ENCODE measurements at regions not wholly inside any gene's neighbourhood (a gene's known extent, or its start where the extent isn't known, plus 50 kb on each side); places are given as distances from the start of the nearest gene placed in this dataset.

DNA sequence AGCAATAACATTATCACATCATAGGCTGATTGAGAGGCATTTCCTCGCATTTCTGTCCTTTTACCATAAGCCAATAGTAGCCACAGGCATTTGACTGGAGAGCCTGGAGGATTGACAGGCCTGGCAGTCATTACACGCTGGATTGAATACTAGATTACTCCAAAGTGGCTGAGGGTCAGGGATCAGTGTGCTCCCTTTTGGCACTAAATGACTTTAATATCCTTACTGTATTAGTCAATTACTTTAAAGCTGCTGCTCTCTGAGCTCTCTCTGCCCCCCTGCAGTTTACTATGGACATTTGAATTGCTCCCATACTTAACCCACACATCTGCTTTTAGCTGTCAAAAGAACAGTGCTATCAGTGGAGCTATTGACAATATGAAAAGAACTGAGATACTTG is 302.0 kb downstream of the TFEC start:
- ATAC-seq = no peak

DNA sequence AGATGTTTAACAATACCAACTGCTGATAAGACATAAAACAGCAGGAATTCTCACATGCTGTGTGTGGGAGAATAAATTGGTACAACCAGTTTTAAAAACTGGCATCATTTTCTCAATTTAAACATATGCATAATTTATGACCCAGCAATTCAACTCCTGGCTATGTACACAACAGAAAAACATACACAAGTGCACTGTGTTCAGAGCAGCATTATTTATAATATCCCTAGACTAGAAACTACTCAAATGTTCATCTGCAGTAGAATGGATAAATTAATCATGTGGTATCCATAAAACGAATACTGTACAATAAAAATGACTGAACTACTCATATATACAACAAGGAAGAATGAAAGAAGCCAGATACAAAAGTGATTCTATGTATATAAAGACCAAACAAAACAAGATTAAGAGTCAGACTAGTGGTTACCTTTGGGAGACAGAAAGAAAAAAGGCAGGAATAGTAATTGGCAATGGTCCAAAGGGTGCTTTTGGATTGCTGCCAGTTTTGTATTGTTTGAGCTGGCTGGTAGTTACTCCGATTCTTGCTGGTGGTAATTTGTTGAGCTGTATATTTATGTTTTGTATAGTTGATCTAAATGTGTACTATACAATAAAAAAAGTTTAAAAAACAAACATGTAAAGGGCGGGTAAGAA is 306.0 kb downstream of the TFEC start:
- Histone ChIP-seq H3K27me3 (no peaks in the 10 kb centered on the region), H3K27ac (no peak overlapping the region), H3K4me3 (no peak overlapping the region), H3K4me1 (no peaks in the 10 kb centered on the region), H3K9me3 (no peaks in the 10 kb centered on the region), H3K36me3 (no peaks in the 10 kb centered on the region)
- intact Hi-C loops (cut with DNase I) = loop anchor here in 1 of 10 donors (10.0 kb wide), 1 partner anchor 60 kb away; no protein-coding TSS in a partner anchor
- ATAC-seq (no peak), DNase-seq (no peak)
- TF ChIP-seq, protein P1, sequence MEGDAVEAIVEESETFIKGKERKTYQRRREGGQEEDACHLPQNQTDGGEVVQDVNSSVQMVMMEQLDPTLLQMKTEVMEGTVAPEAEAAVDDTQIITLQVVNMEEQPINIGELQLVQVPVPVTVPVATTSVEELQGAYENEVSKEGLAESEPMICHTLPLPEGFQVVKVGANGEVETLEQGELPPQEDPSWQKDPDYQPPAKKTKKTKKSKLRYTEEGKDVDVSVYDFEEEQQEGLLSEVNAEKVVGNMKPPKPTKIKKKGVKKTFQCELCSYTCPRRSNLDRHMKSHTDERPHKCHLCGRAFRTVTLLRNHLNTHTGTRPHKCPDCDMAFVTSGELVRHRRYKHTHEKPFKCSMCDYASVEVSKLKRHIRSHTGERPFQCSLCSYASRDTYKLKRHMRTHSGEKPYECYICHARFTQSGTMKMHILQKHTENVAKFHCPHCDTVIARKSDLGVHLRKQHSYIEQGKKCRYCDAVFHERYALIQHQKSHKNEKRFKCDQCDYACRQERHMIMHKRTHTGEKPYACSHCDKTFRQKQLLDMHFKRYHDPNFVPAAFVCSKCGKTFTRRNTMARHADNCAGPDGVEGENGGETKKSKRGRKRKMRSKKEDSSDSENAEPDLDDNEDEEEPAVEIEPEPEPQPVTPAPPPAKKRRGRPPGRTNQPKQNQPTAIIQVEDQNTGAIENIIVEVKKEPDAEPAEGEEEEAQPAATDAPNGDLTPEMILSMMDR (IDR thresholded peaks at IDR 0.05) = no peak
- WGBS, 4 donors = 39 to 54% (median 54%) methylated on average over 3 of the region's 3 CpGs

More for the DNA sequence above, 302.0 kb downstream of the TFEC start:
- H3K27ac ChIP-seq = no peak overlapping the region
- 61 to 71% (median 67%) methylated on average over 2 of the region's 2 CpGs for WGBS, 4 donors
- intact Hi-C loops (cut with DNase I) = loop anchor here in 1 of 10 donors (10.0 kb wide), 1 partner anchor 64 kb away; no protein-coding TSS in a partner anchor
- no peaks in the 10 kb centered on the region for H3K9me3 ChIP-seq
- TF ChIP-seq, protein P1 (IDR thresholded peaks at IDR 0.05) = no peak
- no peak for TF ChIP-seq POLR2A (IDR thresholded peaks at IDR 0.05)
- no peak for DNase-seq
- no peak overlapping the region for H3K4me3 ChIP-seq
- no peaks in the 10 kb centered on the region for H3K36me3 ChIP-seq
- no peaks in the 10 kb centered on the region for H3K27me3 ChIP-seq
- H3K4me1 ChIP-seq = no peaks in the 10 kb centered on the region

DNA sequence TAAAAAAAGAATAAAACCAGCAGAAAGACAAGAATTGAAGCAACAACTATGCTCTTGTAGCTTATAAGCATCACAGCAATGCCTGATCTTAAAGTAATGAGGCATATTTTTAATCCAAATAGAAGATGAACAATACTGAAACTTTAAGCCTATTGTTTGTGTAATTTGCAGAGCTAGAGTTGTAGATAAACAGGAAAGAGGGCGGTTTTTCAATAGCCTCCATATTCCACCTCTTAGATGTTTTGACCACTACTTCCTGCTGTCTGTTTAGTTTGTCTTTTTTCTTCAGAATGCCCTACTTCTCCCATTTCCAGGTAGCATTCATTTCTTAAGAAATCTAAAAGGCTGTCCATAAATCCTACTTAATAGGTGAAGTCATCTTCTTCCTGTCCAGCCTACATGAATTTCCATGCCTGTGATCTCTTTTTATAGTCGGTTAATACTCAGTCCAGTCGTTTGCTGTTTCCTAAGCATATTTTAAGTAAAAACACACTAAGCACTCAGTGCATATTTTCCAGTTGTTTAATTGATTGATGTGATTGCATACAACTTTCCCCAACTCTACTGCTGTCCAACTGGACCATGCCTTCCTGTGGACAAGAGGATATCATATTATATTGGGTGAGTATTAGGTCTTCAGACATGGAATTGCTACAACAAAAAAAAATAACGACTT is 308.1 kb downstream of the TFEC start:
- WGBS, 4 donors = 73 to 84% (median 77%) methylated on average over 4 of the region's 4 CpGs
- no peaks in the 10 kb centered on the region for H3K4me1 ChIP-seq
- intact Hi-C loops (cut with DNase I) = loop anchor here in 1 of 10 donors (10.0 kb wide), 1 partner anchor 58 kb away; no protein-coding TSS in a partner anchor
- DNase-seq (no peak), ATAC-seq (no peak)
- no peak overlapping the region for H3K27ac ChIP-seq
- H3K27me3 ChIP-seq = no peaks in the 10 kb centered on the region
- no peak for TF ChIP-seq POLR2A (IDR thresholded peaks at IDR 0.05)
- TF ChIP-seq, protein P1 (IDR thresholded peaks at IDR 0.05) = no peak
- H3K9me3 ChIP-seq = no peaks in the 10 kb centered on the region
- H3K36me3 ChIP-seq = no peaks in the 10 kb centered on the region
- no peak overlapping the region for H3K4me3 ChIP-seq

Data from heart left ventricle (tissue), 16 donors.